GM18519 (cell line): ENCODE measurements at regions not wholly inside any gene's neighbourhood (a gene's known extent, or its start where the extent isn't known, plus 50 kb on each side); places are given as distances from the start of the nearest gene placed in this dataset.

Experiments used
- ATAC-seq: cut with Tn5 transposase; IDR thresholded peaks from one replicate; pipeline ENCODE4 v1.9.1; 2021; ENCODE audit warnings: mild to moderate bottlenecking, moderate library complexity; ENCODE audit not compliant: unreplicated experiment, low FRiP score

DNA sequence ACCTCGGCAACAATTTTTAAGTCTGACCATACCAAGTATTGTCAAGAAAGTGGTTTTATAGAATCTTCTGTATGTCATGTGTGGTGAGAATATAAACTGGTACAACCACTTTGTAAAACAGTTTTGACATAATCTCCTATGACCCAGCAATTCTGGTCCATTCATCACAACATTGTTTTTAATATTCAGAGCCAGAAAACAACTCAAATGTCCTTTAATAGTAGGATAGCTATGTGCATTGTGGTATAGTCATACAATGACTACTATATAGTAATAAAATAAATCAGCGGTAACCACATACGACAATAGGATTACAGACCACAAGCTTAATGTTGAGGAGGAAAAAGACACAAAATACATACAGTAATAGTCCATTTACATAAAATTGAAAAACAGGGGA, 175.2 kb upstream of the SPATS2L start:
- no peak for ATAC-seq

DNA sequence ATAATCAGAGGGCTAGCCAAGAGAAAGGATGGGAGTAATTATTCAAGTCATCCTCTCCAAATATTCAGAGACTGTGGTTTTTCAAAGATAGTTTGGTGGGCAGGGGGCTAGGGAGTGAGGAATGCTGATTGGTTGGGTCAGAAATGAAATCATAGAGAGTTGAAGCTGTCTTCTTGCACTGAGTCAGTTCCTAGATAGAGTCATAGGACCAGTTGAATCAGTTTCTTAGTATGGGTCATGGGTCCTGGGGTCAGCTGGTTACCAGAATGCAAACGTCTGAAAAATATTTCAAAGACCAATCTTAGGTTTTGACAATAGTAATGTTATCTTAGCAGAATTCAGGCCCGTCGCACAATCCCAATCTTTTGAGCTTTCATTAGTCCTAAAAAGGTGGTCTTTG, 171.4 kb upstream of the SPATS2L start:
- no peak for ATAC-seq

DNA sequence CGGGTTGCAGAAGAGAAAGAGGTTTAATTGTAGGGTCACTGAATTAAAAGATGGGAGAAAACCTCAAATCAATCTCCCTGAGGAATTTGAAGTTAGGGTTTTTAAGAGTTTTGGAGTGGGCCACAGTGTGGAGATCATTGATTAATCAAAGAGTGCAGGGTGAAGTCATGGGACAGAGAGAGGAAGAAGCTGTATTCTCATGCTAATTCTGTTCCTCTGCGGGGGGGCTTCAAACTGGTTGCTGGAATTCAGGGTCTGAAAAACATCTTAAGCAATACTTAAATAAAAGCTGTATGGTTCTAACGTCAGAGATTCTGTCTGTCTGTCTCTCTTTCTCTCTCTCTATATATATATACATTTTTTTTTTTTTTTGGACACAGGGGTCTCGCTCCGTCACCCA, 169.8 kb upstream of the SPATS2L start:
- no peak for ATAC-seq

DNA sequence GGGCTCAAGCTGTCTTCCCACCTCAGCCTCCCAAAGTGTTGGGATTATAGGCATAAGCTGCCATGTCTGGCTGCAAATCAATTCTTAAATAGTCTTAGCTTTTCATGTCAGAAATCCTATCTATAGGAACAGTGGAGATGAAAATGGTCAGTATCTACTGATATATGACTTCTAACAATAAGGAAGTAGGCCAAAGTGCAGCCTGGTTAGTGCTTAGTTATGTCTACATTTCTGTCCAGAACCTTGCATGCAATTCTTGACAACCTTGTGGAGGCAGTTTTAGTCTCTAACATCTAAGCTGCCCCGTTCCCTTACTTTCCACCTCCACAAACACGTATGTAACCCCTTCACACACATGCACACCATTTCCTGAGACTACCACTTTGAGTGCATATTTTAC, 169.2 kb upstream of the SPATS2L start:
- ATAC-seq = no peak

DNA sequence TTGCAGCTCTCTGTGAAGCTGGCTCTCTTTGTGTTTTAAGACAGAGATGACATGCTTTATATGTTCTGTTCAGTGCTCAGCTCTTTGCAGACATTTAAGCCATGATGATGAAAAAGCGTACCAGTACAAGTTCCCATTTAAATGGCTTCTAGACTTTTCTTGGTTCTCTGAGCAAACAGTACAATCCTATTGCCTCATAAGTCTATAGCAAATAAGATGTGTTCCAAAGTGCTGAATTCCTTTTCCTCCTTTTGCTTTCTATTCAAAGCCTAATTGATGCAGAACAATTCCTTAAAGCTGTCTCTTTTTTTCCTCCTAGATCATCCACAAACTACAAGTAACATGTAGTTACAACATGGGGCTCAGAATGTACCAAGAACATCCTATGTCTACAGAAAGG, 168.8 kb upstream of the SPATS2L start:
- ATAC-seq = no peak

DNA sequence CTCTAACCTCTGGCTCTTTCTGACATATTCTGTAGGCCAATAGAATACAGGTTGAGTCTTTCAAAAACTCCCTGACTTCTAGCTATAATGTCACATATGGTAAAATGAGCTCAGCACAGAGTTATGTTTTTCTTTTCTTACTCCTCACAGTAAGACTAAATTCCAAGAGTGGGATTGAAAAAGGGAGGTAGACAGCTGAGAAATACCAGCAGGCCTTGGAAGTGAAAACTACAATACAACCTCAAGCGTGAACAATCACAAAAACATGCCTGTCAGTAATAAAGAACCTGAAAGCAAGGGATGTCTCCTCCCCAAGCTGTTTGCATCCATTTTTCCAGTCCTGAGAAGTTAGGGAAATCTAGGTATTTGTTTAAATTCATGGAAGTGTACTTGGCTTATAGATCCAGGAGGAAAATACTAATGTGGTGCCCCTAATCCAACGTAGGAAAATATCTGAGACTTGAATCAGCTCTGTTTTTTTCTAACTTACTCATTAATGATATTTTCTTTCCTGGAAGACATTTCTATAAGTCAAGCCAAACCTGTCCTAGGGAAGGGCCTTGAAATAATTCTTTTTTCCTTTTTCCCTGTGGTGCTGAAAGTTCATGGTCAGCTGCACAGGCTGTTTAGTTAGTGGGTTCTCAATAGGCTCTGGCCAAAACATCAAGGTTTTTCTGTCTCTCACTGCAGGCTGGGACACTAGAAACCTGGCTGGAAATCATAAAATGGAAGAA, 167.9 kb upstream of the SPATS2L start:
- ATAC-seq = no peak

DNA sequence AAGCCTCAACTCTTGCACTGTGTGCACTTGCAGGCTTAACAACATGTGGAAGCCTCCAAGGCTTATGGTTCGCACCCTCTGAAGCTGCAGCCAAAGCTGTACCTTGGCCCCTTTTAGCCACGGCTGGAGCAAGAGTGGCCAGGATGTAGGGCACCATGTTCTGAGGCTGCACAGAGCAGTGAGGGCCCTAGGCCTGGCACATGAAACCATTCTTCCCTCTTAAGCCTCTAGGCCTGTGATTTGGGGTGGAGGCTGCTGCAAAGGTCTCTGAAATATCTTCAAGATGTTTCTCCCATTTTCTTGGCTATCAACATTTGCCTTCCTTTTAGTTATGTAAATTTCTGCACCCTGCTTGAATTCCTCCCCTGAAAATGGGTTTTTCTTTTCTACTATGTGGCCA, 161.9 kb upstream of the SPATS2L start:
- ATAC-seq = no peak

DNA sequence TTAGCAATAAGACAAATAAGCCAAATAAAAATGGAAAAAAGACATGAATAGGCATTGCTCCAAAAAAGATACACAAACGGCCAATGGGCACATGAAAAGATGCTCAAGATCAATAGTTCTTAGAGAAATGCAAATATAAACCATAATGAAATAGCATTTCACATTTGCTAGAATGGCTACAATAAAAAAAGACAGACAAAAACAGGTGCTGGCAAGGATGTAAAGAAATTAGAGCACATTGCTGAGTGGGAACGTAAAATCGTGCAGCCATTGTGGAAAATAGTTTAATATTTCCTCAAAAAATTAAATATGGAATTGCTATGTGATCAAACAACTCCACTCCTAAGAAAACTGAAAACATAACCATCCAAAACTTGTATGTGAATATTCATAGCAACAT, 160.0 kb upstream of the SPATS2L start:
- ATAC-seq = no peak

DNA sequence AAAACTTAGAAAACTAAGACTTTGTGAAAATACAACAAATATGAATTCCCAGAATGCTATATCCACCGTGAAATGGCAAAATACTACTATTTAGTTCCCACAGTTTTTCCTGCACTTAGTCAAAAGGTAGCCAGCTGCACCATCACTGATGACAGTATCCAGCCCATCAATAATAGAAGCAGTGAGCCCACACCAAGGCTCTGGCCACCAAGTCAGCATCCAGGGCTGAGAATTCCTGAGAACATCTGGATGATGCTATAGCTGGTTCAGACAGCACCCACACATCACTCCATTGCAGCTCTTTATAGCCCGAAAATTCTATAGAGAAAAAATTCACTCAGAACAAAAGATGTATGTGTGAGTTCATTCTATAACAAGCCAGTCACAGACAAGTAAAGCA, 159.1 kb upstream of the SPATS2L start:
- no peak for ATAC-seq

DNA sequence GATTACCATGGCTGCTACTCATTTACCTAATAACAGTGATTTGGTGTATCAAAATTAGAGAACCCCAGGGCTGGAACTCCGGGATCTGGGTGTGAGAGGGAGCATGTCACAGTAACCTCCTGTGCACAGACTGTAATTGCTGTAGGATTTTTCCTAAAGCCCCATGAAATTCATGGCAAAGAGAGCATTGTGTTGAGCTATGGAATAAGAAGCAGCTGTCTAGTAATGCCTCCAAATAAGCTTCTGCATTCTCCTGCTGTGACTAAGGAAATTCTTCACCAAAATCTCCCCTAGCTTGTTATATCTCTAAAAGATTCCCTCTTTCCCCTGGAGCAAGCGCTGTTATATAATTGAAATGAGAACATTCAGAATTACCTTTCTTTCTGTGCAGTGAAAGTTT, 158.1 kb upstream of the SPATS2L start:
- ATAC-seq = no peak

DNA sequence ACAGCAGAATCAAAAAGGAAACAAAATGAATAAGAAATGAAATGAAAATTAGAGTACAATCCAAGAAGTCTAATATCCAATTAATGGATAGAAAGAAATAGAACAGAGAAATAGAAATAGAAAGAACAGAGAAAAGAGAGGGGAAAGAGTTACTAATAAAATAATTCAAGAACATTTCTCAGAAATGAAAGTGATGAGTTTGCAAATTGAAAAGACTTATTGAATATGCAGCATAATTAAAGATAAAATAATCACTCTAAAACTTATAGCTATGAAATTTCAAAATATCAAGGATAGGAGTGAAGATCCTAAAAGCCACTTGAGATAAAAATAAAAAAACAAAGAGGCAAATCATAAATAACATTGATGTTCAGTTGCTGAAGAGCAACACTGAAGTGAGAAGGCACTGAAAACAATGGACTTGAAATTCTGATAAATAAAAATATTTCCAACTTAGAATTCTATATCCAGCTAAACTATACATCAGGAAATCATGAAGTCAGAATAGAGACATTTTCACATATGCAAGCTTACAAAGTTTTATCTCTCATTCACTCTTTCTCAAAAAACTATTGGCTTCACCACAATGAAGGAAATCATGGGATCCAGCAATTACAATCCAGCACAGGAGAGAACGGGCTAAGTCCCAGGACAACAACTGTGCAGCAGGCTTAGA, 155.9 kb upstream of the SPATS2L start:
- ATAC-seq = no peak

DNA sequence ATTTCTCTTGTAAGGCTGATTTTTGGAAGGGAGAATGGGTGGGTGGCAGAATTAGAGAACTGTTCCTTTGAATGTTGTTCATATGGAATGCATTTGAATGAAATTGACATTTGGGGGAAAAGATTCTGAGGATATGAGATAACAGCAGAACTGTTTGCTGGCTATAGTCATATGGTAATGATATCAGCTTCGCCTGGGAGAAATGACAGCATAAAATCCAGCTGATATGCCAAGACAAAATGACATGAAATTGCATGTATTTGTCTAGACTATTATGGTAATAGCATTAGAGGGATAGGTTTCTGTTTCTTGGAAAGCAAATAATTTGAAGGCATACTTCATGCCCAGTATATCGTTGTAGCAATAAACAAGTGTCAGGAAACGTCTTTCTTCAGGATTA, 150.8 kb upstream of the SPATS2L start:
- ATAC-seq = no peak

DNA sequence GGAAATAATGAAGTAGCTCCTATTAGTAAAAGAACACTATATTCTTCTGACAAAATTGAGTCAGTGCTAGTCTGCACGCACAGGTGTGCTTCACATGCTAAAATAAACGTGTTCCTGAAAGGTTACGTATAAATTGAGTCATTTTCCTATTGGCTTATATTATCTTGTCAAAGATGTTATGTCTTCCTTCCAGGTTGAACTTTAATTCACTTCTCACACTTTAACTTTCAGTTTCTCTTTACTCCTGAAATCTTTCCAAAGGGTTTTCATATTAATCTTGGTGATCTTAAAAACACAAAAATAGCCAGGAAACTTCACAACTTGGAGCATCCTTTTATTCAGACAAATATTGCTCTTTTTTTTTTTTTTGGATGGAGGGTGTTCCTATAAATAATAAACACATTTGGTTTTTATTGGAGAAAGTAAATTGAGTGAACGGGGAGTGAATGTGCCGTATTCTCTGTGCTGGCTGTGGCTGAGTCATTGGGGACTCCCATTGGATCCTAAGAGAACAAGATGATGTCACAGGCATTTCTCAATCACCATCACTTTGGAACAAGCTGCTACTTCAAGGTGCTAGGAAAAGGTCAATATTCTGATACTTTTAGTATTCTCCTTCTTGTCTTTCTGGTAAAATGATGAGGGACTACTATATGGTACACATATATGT, 150.2 kb upstream of the SPATS2L start:
- ATAC-seq = no peak

DNA sequence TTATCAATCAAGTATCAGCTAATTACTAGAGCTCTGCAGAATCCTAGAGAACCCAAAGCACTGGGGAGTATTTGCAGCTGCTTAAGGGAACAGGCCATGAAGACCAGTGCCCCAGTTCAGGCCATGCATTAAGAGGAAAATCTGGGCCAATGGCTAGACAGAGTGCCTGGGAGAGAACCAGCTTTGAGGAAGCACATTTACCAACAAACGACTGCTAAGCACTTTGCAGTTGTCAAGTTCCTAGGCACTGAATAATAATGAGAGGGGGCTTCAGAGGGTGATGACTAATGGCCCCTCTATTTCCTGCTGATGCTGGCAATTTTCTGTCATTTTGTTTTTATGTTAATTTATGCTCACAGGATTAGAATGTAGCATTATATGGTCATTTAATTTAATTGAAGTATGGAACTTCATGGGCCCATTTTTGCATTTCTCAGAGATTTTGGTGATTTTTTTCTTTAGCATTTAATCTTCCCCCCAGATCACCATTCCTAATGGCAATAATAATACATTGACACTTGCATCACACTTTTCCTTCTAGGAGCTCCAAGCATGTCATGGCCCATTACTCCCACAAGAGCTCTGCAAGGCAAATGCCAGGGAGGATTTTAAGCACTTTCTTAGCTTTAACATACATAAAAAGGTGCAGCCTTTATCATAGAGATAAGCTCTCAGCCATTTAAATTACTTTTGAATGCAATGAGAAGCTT, 147.7 kb upstream of the SPATS2L start:
- no peak for ATAC-seq

DNA sequence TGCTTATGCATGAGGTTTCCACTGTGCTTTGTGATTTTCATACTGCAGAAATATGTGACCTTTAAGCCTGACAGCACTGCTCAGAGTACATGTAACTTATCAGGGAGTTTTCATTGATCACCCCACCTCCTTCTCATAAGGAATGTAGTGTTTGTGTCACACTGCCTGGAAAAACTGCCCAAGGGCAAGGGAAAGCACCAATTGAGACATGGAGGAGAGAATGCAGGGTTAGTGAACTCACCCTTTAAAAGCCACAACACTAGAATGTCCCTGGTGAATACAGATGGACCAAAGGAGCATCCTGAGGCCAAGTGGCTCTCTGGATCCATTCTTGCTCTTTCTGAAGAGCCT, 147.2 kb upstream of the SPATS2L start:
- ATAC-seq = no peak

DNA sequence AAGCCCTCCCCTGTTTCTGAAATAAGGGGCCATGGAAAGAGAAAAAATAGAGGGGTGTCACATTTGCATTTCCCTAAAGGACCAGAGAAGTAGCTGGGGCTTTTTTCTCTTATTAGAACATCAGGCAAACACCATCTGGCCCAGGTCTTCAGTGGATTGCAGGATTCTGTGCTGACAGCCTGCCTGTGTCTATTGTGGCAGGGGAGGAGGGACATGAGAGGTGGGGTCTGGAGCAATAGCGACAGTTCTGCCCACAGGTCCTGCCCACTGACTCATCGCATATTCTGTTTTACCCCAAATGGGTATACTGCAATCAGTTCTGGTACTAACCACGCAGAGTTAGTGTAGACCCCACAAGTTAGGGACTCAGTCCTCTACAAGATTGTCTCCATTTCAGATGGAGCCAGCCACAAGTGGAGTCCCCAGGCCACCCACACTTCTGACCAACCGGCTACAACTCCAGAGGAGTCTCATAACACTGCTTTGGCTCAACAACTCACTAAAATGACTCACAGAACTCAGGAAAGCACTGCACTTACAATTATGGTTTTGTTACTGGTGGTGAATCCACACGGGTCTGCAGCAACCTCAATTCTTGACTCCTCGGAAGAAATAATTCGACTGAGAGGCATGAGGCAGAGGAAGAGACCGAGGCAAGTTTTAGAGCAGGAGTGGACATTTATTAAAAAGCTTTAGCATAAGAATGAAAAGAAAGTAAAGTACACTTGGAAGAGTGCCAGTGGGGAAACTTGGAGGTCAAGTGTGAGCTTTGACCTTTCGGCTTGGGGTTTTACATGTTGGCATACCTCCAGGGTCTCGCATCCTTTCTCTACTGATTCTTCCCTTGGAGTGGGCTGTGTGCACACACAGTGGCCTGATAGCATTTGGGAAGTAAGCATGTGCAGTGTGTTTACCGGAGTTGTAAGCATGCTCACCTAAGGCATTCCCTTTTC, 146.4 kb upstream of the SPATS2L start:
- ATAC-seq = no peak

DNA sequence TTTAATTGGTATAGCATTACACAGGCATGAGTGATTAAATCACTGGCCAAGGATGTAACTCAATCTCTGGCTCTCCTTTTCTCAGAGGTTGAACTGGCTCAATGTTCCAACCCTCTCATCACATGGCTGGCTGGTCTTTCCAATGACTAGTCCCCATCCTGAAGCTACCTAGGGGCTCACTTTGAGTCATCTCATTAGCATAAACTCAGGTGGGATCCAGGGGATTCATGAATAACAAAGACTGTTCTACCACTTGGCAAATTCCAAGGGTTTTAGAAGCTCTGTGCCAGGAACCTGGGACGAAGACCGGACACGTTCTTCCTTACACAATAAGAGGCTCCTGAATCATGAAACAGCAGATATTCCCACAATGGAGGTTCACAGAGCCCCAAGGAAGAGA, 145.0 kb upstream of the SPATS2L start:
- no peak for ATAC-seq

DNA sequence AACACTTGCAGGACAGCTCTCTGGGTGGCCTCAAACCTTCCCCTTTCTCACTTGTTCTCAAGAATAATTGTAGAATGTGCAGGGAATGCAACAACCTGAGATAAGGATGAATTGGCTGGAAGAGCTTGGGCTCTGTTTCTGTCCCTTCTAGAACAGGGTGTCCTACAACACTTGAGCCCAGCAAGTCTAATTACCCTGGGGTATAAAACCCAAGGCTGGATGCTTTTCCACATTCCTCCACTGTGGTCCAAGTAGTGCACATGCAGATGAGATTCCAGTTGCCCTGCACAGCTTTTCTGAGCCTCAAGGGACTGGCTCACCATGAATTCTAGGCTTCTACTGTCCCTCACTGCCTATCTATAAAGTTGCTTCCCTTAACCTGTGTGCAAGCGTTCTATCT, 140.8 kb upstream of the SPATS2L start:
- no peak for ATAC-seq

DNA sequence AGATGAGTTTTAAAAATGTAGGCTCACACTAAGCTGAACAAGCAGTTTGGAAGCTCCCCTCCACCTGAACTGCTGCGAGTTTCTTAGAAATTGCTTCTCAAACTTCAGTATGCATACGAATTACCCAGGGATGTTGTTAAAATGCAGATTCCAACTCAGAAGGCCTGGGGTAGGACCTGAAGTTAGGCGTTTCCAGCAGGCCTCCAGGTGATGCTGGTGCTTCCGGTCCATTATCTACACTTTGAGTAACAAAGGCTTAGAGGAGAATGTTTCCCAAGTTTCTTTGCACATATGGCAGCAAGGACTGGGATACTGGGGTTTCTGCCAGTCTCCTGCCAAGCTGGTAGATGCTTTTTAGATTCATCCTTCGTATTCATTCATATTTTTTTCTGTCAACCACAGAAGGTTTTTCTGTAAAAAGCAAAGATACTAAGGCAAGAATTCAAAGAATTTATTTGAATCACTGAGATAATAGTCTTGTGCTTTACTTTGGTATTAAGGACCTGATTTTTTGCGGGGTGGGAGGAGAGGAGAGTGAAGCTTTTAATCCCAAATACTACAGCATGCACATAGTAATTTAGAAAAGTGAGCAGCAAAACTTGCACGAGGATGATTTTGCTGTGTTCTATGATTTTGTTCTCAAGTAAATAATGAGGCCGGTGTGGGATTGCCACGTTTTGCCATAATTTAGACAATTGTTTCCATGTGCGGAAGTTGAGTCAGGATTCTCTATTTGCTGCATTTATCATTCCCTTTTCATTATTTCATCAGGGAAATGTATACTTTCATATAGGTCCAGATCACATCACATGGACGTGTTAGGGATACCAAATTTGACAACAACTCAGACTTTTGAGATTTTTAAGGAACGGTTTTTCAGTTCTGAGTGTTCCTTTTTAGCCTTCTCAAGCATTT, 137.6 kb upstream of the SPATS2L start:
- no peak for ATAC-seq
